Breast epithelium (tissue), 4 donors: ENCODE measurements at regions not wholly inside any gene's neighbourhood (a gene's known extent, or its start where the extent isn't known, plus 50 kb on each side); places are given as distances from the start of the nearest gene placed in this dataset.

Experiments
- DNase-seq, 2 donors: peaks; one replicate each; pipeline ENCODE4 v3.0.0-alpha.2; 2019; ENCODE audit warnings: low spot score in 2 of 2
- H3K27ac ChIP-seq, 2 donors: fragments of 200-600 bp; sonication (generic) in 1 of 2; one replicate each; pipeline ENCODE4 v1.5.1; 2016 to 2019; ENCODE audit warnings: mild to moderate bottlenecking in 1 of 2
- H3K27me3 ChIP-seq, 2 donors: fragments of 200-600 bp; sonication (generic) in 1 of 2; one replicate each; pipeline versions ENCODE4 v1.5.1 to v1.6.0; 2017 to 2019; ENCODE audit warnings: control low read depth in 1 of 2, mild to moderate bottlenecking in 1 of 2
- H3K36me3 ChIP-seq: fragments of 200-600 bp; one replicate; pipeline ENCODE4 v1.5.1; 2019
- H3K4me1 ChIP-seq, 2 donors: fragments of 200-600 bp; sonication (generic); one replicate each; pipeline ENCODE4 v1.5.1; 2016 to 2019; ENCODE audit warnings: control low read depth in 1 of 2
- H3K4me3 ChIP-seq, 3 donors: fragments of 200-600 bp; sonication (generic); 1 replicate in 2 of 3; 2 replicates in 1 of 3; pipeline ENCODE4 v1.5.1; 2016 to 2019; ENCODE audit warnings: mild to moderate bottlenecking in 3 of 3, moderate library complexity in 2 of 3
- H3K9me3 ChIP-seq, 2 donors: fragments of 200-600 bp; sonication (generic) in 1 of 2; one replicate each; pipeline ENCODE4 v1.5.1; 2016 to 2019; ENCODE audit warnings: control low read depth in 1 of 2
- CTCF ChIP-seq, 3 donors: fragments of 450-650 bp; IDR thresholded peaks; one replicate each; pipeline ENCODE4 v1.5.1; 2016 to 2017; ENCODE audit warnings: antibody characterized with exemption in 3 of 3, mild to moderate bottlenecking in 3 of 3, moderate library complexity in 3 of 3
- POLR2A ChIP-seq: fragments of 450-650 bp; IDR thresholded peaks from one replicate; pipeline ENCODE4 v1.6.1; 2016; ENCODE audit warnings: antibody characterized with exemption, mild to moderate bottlenecking, moderate library complexity
- POLR2AphosphoS5 ChIP-seq, 3 donors: sonication (generic); formaldehyde crosslinking; IDR thresholded peaks; one replicate each; pipeline ENCODE4 v1.6.1; 2017; ENCODE audit warnings: antibody characterized with exemption in 3 of 3
- intact Hi-C: fragments of 100-400 bp; cut with DNase I; formaldehyde crosslinking; loops from one replicate; pipeline ENCODE4 v1.15.1; 2023; ENCODE audit warnings: low total_unique reads

GRCh38 chr7:136692221-136692620, 176.2 kb upstream of the CHRM2 start:
- Histone ChIP-seq H3K4me3 (no peak overlapping the region), H3K27me3 (no peaks in the 10 kb centered on the region), H3K4me1 (no peaks in the 10 kb centered on the region), H3K9me3 (no peaks in the 10 kb centered on the region), H3K36me3 (no peaks in the 10 kb centered on the region), H3K27ac (no peak overlapping the region)
- DNase-seq, result no peak
- intact Hi-C loops, result no loop called here
- TF ChIP-seq CTCF (IDR thresholded peaks at IDR 0.05) (no peak), POLR2A (no peak), POLR2AphosphoS5 (IDR thresholded peaks at IDR 0.05) (no peak)

GRCh38 chr7:136688601-136689000, 179.9 kb upstream of the CHRM2 start:
- intact Hi-C loops, result no loop called here
- Histone ChIP-seq H3K4me1 (no peaks in the 10 kb centered on the region), H3K9me3 (no peaks in the 10 kb centered on the region), H3K27ac (no peak overlapping the region), H3K4me3 (no peak overlapping the region), H3K36me3 (no peaks in the 10 kb centered on the region), H3K27me3 (no peaks in the 10 kb centered on the region)
- no peak for DNase-seq
- TF ChIP-seq POLR2AphosphoS5 (IDR thresholded peaks at IDR 0.05), result no peak
- TF ChIP-seq CTCF (IDR thresholded peaks at IDR 0.05), result no peak
- TF ChIP-seq POLR2A, result no peak

GRCh38 chr7:136687693-136688322, 180.6 kb upstream of the CHRM2 start:
- intact Hi-C loops, result no loop called here
- TF ChIP-seq POLR2A (no peak), CTCF (IDR thresholded peaks at IDR 0.05) (peak in 1 of 3 donors; percentile 17)
- Histone ChIP-seq H3K36me3 (no peaks in the 10 kb centered on the region), H3K9me3 (no peaks in the 10 kb centered on the region), H3K27me3 (no peaks in the 10 kb centered on the region), H3K4me3 (no peak overlapping the region), H3K27ac (no peak overlapping the region), H3K4me1 (no peaks in the 10 kb centered on the region)
- no peak for DNase-seq

- H3K27me3 ChIP-seq, result no peaks in the 10 kb centered on the region
- H3K4me3 ChIP-seq, result no peak overlapping the region
- no peak for TF ChIP-seq POLR2A
- no peak for TF ChIP-seq POLR2AphosphoS5 (IDR thresholded peaks at IDR 0.05)
- no peaks in the 10 kb centered on the region for H3K4me1 ChIP-seq
- H3K9me3 ChIP-seq, result no peaks in the 10 kb centered on the region
- DNase-seq, result no peak
- no peaks in the 10 kb centered on the region for H3K36me3 ChIP-seq
- intact Hi-C loops, result no loop called here
- no peak overlapping the region for H3K27ac ChIP-seq
These were observed 182.8 kb upstream of the CHRM2 start for GRCh38 chr7:136685501-136686173.

GRCh38 chr7:136677471-136678365, 190.7 kb upstream of the CHRM2 start:
- Histone ChIP-seq H3K4me1 (no peaks in the 10 kb centered on the region), H3K4me3 (no peak overlapping the region), H3K27ac (no peak overlapping the region), H3K9me3 (peaks cover 0 to 9% of the 10 kb centered on the region in 2 donors), H3K27me3 (no peaks in the 10 kb centered on the region), H3K36me3 (peaks cover 3% of the 10 kb centered on the region)
- TF ChIP-seq POLR2A (no peak), POLR2AphosphoS5 (IDR thresholded peaks at IDR 0.05) (no peak), CTCF (IDR thresholded peaks at IDR 0.05) (no peak)
- no peak for DNase-seq
- intact Hi-C loops, result no loop called here
